Brain microvascular endothelial cell (primary cell): ENCODE measurements at regions not wholly inside any gene's neighbourhood (a gene's known extent, or its start where the extent isn't known, plus 50 kb on each side); places are given as distances from the start of the nearest gene placed in this dataset.

ENCODE experiments used
- DNase-seq: peaks from one replicate; pipeline ENCODE4 v3.0.0-alpha.2; 2020
- H3K27ac ChIP-seq: fragments of 250-450 bp; sonication (Bioruptor Pico); 2 replicates; pipeline ENCODE4 v1.5.1; 2020; ENCODE audit warnings: mild to moderate bottlenecking, moderate library complexity
- H3K27me3 ChIP-seq: fragments of 250-450 bp; sonication (Bioruptor Pico); replicated peaks from 2 replicates; pipeline ENCODE4 v1.5.1; 2020; ENCODE audit warnings: mild to moderate bottlenecking
- H3K36me3 ChIP-seq: fragments of 250-450 bp; sonication (Bioruptor Pico); replicated peaks from 2 replicates; pipeline ENCODE4 v1.5.1; 2020; ENCODE audit warnings: mild to moderate bottlenecking
- H3K4me3 ChIP-seq: 2 replicates; pipeline ENCODE4 v1.5.1; 2011; ENCODE audit warnings: low read depth, mild to moderate bottlenecking, control low read depth, low read length, moderate library complexity
- in situ Hi-C: cut with HindIII; loops from 2 replicates; pipeline ENCODE4 v1.10.0; 2017; ENCODE audit warnings: low sequenced_read_pairs, low pct_ligation_motif_present
- TF ChIP-seq, protein P1 (sequence below): IDR thresholded peaks from 2 replicates; pipeline ENCODE4 v1.5.1; 2011; ENCODE audit warnings: low read depth, mild to moderate bottlenecking, moderate library complexity, low read length, control low read depth, inconsistent platforms; ENCODE audit errors: missing control alignments

DNA sequence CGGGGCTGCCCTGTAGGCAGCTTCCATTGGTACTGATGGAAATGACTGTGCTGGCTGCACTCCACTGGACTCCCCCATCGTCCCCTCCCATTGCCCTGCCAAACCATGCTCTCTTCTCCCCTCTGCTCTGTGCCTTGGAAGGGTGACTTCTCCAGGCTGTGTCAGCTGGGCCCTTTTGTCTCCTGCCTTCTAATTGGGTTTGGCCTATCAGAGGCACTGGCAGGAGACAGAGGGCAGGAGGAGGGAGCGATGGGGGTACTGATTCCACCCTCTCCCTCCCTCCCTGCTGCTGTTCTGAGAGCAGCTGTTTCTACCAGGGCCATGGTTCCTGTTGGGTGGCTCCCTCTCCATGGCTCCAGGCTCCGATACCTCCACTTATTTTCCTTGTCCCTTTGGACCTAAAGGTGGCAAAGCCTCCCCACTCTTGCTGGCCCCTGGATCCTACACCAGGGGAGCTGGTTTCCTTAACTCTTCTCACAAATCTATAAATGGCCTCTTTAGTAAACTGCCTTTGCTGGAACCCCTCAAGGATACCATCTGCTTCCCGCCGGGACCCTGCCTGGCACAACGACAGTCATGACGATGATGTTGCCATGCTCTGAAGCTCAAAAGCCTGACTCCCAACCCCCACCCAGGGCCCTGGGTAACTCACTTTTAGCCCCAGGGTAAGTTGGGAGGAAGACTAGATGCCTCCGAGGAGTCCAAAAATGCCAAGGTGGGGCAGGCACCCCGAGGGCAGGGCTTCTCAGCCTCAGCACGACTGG, 123.8 kb upstream of the RPL38 start:
- no peaks in the 10 kb centered on the region for H3K27me3 ChIP-seq
- H3K36me3 ChIP-seq, result no peaks in the 10 kb centered on the region
- in situ Hi-C loops, result no loop called here
- no peak overlapping the region for H3K27ac ChIP-seq
- no peak overlapping the region for H3K4me3 ChIP-seq
- TF ChIP-seq, protein P1, sequence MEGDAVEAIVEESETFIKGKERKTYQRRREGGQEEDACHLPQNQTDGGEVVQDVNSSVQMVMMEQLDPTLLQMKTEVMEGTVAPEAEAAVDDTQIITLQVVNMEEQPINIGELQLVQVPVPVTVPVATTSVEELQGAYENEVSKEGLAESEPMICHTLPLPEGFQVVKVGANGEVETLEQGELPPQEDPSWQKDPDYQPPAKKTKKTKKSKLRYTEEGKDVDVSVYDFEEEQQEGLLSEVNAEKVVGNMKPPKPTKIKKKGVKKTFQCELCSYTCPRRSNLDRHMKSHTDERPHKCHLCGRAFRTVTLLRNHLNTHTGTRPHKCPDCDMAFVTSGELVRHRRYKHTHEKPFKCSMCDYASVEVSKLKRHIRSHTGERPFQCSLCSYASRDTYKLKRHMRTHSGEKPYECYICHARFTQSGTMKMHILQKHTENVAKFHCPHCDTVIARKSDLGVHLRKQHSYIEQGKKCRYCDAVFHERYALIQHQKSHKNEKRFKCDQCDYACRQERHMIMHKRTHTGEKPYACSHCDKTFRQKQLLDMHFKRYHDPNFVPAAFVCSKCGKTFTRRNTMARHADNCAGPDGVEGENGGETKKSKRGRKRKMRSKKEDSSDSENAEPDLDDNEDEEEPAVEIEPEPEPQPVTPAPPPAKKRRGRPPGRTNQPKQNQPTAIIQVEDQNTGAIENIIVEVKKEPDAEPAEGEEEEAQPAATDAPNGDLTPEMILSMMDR, result no peak
- DNase-seq, result no peak

DNA sequence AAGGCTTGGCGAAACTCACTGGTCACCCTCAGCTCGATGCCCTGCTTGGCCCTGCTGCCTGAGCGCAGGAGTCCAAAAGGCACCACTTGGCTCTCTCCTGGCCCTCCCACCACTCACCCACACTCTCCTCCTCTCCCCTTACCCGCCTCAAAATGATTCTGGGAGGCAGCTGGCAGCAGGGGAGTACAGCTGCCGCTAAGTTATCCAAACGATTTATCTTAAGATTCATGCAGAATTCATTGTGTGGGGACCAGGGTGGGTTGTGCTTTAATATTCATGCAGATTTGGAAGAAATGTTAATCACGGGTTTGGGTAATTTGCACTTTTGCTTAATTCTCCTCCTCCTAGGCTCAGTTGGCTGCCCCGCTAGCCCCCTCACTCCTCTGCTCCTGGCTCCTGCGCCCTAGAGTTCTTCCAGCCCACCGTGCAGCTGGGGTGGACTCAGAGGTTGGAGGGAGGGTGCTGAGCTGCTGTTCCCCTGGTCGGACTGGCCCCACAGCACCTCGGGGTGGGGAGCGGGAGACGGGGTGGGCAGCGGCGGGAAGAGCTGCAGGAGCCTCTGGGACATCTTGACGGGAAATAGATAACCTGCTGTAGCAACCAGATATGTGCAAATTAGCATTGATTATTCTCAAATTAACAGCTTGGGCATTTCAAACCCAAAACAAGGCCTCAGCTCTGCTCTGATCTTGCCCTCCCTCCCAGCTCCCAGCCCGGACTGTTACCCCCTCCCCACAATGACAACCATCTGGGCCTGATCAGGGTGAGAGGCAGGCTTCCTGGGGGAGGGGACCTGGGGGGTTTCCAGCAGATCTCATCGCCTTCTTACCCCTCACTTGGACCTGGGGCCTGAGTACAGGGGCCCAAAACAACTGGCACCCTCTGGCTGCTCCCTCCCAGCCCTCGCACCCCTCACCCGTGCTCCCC, 122.6 kb upstream of the RPL38 start:
- H3K36me3 ChIP-seq, result no peaks in the 10 kb centered on the region
- H3K27ac ChIP-seq, result no peak overlapping the region
- TF ChIP-seq, protein P1, result no peak
- no peak for DNase-seq
- in situ Hi-C loops, result no loop called here
- H3K4me3 ChIP-seq, result no peak overlapping the region
- no peaks in the 10 kb centered on the region for H3K27me3 ChIP-seq

DNA sequence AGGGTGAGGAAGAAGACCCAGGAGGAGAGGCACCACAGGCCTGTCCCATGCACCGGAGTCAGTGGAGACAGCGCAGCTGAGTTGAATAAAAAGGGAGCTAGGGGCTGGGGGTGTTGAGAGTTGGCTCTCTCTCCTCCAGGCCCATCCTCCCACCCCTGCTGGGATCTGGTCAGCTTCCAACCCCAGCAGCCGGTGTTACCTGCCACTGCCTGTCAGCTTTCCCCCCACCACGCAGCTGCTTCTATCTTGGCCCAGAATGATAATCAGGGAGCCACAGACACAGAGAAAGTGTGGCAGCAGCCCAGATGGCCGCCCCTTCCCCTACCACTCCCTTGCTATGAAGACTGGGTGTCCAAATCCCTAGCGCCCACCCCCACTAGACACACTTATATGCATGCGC, 120.6 kb upstream of the RPL38 start:
- Histone ChIP-seq H3K27ac (no peak overlapping the region), H3K36me3 (no peaks in the 10 kb centered on the region), H3K4me3 (no peak overlapping the region), H3K27me3 (no peaks in the 10 kb centered on the region)
- in situ Hi-C loops, result no loop called here
- no peak for DNase-seq
- TF ChIP-seq, protein P1, result no peak

DNA sequence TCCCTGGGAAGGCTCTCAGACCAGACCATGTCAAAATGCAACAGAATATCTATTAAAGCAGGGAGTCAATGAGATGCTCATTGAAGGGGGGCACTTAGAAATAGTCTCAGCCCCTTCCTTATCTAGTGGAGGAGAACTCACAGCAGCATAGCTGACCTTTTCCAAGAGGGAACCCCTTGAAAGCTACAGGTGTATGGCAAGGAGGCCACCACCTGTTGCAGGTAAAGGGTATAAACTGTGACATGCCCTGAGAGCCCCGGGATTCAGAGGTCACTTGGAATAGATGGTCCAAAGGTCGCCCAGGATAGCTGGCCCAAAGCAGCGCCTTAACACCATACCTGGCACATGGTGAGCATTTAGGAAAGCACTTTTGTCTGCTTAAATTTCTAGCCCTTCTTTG, 120.2 kb upstream of the RPL38 start:
- in situ Hi-C loops, result no loop called here
- TF ChIP-seq, protein P1, result no peak

DNA sequence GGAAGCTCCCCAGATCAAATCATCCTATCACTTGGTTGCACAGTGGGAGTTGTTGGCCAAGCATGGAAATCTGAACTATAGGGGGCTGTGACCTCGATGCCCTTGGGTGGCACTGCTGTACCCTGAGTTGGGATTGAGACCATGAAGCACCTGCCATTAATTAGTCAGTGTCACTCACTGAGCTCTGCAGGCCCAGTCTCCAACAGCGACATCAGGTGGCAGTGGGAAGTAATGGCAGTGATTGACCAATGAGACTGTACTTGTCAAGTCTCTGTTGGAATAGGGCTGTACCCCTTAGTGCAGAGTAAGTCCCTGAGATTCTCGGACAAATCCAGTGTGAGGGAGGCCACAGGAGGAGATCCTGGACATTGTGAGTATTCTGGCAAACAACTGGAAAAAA, 118.0 kb upstream of the RPL38 start:
- in situ Hi-C loops, result no loop called here
- no peak overlapping the region for H3K4me3 ChIP-seq
- H3K36me3 ChIP-seq, result no peaks in the 10 kb centered on the region
- no peak overlapping the region for H3K27ac ChIP-seq
- no peaks in the 10 kb centered on the region for H3K27me3 ChIP-seq
- TF ChIP-seq, protein P1, result peak; percentile 25
- no peak for DNase-seq

More for the DNA sequence above, 120.2 kb upstream of the RPL38 start:
- H3K27ac ChIP-seq, result no peak overlapping the region
- no peak for DNase-seq
- H3K4me3 ChIP-seq, result no peak overlapping the region
- H3K36me3 ChIP-seq, result no peaks in the 10 kb centered on the region
- no peaks in the 10 kb centered on the region for H3K27me3 ChIP-seq
